ELF-1 (cell line): ENCODE measurements at regions not wholly inside any gene's neighbourhood (a gene's known extent, or its start where the extent isn't known, plus 50 kb on each side); places are given as distances from the start of the nearest gene placed in this dataset.

Experiments used
- DNase-seq: peaks from one replicate; pipeline ENCODE4 v3.0.0-alpha.2; 2016; ENCODE audit warnings: low read depth, low spot score

DNA sequence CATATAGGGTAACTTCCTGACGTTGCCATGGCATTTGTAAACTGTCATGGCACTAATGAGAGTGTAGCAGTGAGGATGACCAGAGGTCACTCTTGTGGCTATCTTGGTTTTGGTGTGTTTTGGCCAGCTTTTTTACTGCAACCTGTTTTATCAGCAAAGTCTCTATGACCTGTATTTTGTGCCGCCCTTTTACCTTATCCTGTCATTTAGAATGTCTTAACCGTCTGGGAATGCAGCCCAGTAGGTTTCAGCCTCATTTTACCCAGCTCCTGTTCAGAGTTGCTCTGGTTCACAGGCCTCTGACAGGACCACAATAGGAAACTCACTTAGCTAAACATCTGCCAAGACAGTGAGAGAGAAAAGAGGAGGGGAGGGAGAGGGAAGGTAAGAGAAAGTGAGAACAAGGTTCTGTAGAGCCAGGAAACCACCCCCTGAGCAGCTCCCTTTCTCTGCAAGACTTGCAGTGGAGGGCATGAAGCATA is 64.8 kb upstream of the PLEKHG3 start:
- peak; percentile 77 for DNase-seq

DNA sequence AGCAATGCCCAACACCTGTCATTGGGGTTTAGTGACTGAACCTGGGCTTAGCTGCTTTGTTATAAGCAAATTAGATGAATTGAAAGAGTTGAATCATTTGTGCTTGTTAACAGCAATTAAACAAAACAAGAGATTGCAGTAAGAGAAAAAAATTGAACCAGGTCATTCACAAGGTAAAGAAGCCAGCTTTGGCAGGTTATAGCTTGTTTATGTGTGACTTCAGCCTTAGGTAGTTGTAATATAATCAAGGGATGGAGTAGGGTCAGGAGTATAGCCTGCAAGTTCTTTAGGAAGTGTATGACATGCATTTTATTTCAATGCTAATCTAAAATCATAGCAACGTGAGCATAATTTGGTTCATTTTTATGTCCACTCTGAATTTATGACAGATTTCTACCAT is 63.4 kb upstream of the PLEKHG3 start:
- DNase-seq = no peak

DNA sequence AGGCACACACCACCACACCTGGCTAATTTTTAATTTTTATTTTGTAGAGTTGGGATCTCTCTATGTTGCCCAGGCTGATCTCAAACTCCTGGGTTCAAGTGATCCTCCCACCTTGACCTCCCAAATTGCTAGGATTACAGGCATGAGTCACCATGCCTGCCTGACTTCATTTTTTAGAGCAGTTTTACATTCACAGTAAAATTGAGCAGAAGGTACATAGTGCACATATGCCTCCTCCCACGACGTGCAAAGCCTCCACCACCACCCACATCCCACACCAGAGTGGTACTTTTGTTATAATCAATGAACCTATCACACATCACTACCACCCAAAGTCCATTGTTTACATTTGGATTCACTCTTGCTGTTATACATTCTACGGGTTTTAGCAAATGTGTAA is 62.5 kb upstream of the PLEKHG3 start:
- no peak for DNase-seq

- no peak for DNase-seq
Measured at GRCh38 chr14:64643709-64644108, 60.5 kb upstream of the PLEKHG3 start.

GRCh38 chr14:64644629-64645028 is 59.6 kb upstream of the PLEKHG3 start:
- DNase-seq = no peak

DNA sequence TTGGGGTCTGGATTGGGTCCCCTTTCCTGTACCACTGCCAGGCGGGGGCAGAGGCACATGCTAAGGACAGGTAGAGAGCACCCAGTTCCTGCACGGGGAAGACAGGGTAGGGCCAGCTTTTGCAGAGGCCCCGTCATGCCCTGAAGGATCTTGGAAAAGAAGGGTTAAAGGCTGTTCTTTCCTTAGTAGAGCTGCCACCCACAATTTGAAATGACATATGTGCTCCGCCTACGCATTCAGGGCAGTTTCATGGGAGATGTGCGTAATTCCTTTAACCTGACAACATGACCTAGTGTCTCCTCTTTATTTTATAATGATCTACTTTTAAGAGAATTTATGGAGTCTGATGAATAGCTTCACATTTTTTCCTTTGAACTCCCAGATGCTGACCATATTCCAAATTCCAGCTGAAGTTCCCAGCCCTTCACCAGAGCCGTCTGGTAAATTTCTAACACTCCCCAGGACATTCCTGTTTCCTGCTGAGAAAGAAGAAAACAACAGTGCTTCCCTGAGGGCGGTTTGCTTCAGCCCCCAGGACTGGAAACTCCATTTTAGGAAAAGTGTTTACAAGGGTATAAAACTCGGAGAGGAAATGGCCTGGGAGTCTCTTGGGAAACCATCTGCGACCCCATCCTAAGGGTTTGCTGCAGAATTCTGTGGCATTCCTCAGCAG is 58.9 kb upstream of the PLEKHG3 start:
- DNase-seq = peak; percentile 97

- no peak for DNase-seq
Measured at GRCh38 chr14:64646103-64646502, 58.1 kb upstream of the PLEKHG3 start.

- DNase-seq = no peak
Measured at GRCh38 chr14:64649383-64649998, 54.7 kb upstream of the PLEKHG3 start.

- no peak for DNase-seq
Measured at GRCh38 chr14:64653900-64654245, 50.4 kb upstream of the PLEKHG3 start.

GRCh38 chr14:64654246-64654900 is 49.9 kb upstream of the PLEKHG3 start:
- no peak for DNase-seq
